ENCODE measurements at regions not wholly inside any gene's neighbourhood (a gene's known extent, or its start where the extent isn't known, plus 50 kb on each side); places are given as distances from the start of the nearest gene placed in this dataset.

GRCh38 chr17:69749911-69750310, 325.1 kb upstream of the KCNJ16 start:
- no peak overlapping the region for H3K4me3 Mint-ChIP-seq
- Histone ChIP-seq H3K9me3 (no peaks in the 10 kb centered on the region), H3K27me3 (replicated peaks in 1 of 2; ENCODE audit: control insufficient read depth in 2 of 2, extremely low read depth in 1 of 2, insufficient read depth in 2 of 2, low read length in 1 of 2) (no peaks in the 10 kb centered on the region), H3K27ac (ENCODE audit: low read length) (no peak overlapping the region), H3K36me3 (ENCODE audit: control insufficient read depth in 2 of 2, extremely low read depth in 1 of 2, insufficient read depth in 1 of 2, low read length in 1 of 2) (no peaks in the 10 kb centered on the region), H3K4me1 (ENCODE audit: control insufficient read depth in 1 of 2, extremely low read depth in 1 of 2, insufficient read depth in 2 of 2, low read length in 2 of 2) (no peaks in the 10 kb centered on the region), H3K4me3 (ENCODE audit: control insufficient read depth in 1 of 2, extremely low read depth in 1 of 2, low read length in 1 of 2) (no peak overlapping the region)
- POLR2A ChIA-PET: no interaction called here
- no peaks in the 10 kb centered on the region for H3K27me3 Mint-ChIP-seq
- CTCF ChIA-PET: no interaction called here
- peaks cover 0 to 8% (median 4%) of the 10 kb centered on the region in 3 donors for H3K9me3 Mint-ChIP-seq
- no peak for DNase-seq
- H3K36me3 Mint-ChIP-seq: no peaks in the 10 kb centered on the region
- no CpG with 5 or more reads among the region's 3 CpGs for WGBS (ENCODE audit: insufficient coverage)
- H3K4me1 Mint-ChIP-seq: no peaks in the 10 kb centered on the region
- H3K27ac Mint-ChIP-seq: no peak overlapping the region
- ATAC-seq (replicated peaks in 1 of 4): no peak

- H3K36me3 Mint-ChIP-seq: no peaks in the 10 kb centered on the region
- H3K4me1 Mint-ChIP-seq: no peaks in the 10 kb centered on the region
- no peak overlapping the region for H3K27ac ChIP-seq (ENCODE audit: low read length)
- no peaks in the 10 kb centered on the region for H3K9me3 ChIP-seq
- DNase-seq: no peak
- no peak overlapping the region for H3K4me3 ChIP-seq (ENCODE audit: control insufficient read depth in 1 of 2, extremely low read depth in 1 of 2, low read length in 1 of 2)
- ChIA-PET POLR2A (no interaction called here), CTCF (no interaction called here)
- no peaks in the 10 kb centered on the region for H3K36me3 ChIP-seq (ENCODE audit: control insufficient read depth in 2 of 2, extremely low read depth in 1 of 2, insufficient read depth in 1 of 2, low read length in 1 of 2)
- no CpG with 5 or more reads among the region's 7 CpGs for WGBS (ENCODE audit: insufficient coverage)
- ATAC-seq (replicated peaks in 1 of 4): no peak
- H3K9me3 Mint-ChIP-seq: no peaks in the 10 kb centered on the region
- H3K27me3 ChIP-seq (replicated peaks in 1 of 2; ENCODE audit: control insufficient read depth in 2 of 2, extremely low read depth in 1 of 2, insufficient read depth in 2 of 2, low read length in 1 of 2): no peaks in the 10 kb centered on the region
- H3K4me3 Mint-ChIP-seq: no peak overlapping the region
- no peak overlapping the region for H3K27ac Mint-ChIP-seq
- peaks cover 0 to 6% of the 10 kb centered on the region in 2 donors for H3K27me3 Mint-ChIP-seq
- no peaks in the 10 kb centered on the region for H3K4me1 ChIP-seq (ENCODE audit: control insufficient read depth in 1 of 2, extremely low read depth in 1 of 2, insufficient read depth in 2 of 2, low read length in 2 of 2)
These were observed 317.2 kb upstream of the KCNJ16 start for GRCh38 chr17:69757688-69758430.

DNA sequence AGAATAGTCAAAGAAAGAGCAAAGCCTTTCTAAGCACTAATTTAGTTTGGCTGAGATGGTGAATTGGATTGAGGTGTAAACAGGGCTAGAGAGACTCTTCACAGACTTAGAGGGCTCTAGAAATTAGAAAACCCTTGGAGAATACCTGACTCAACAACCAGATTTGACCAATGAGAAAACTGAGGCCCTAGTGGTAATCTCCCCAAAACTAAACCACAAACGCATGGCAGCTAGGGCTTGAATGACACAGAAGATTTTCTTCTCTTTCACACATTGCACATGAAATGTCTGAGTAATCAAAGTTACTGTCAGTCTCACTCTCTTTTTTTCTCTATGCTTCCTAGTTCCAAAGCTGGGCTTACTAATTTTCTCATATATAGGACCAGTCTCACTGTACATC, 314.5 kb upstream of the KCNJ16 start:
- Mint-ChIP-seq H3K36me3 (no peaks in the 10 kb centered on the region), H3K9me3 (no peaks in the 10 kb centered on the region), H3K4me3 (no peak overlapping the region), H3K27me3 (peaks cover 0 to 6% of the 10 kb centered on the region in 2 donors), H3K27ac (no peak overlapping the region), H3K4me1 (no peaks in the 10 kb centered on the region)
- Histone ChIP-seq H3K27ac (ENCODE audit: low read length) (no peak overlapping the region), H3K4me3 (ENCODE audit: control insufficient read depth in 1 of 2, extremely low read depth in 1 of 2, low read length in 1 of 2) (no peak overlapping the region), H3K9me3 (no peaks in the 10 kb centered on the region), H3K36me3 (ENCODE audit: control insufficient read depth in 2 of 2, extremely low read depth in 1 of 2, insufficient read depth in 1 of 2, low read length in 1 of 2) (no peaks in the 10 kb centered on the region), H3K4me1 (ENCODE audit: control insufficient read depth in 1 of 2, extremely low read depth in 1 of 2, insufficient read depth in 2 of 2, low read length in 2 of 2) (no peaks in the 10 kb centered on the region), H3K27me3 (replicated peaks in 1 of 2; ENCODE audit: control insufficient read depth in 2 of 2, extremely low read depth in 1 of 2, insufficient read depth in 2 of 2, low read length in 1 of 2) (no peaks in the 10 kb centered on the region)
- POLR2A ChIA-PET: no interaction called here
- CTCF ChIA-PET: no interaction called here
- DNase-seq (no peak), ATAC-seq (replicated peaks in 1 of 4) (no peak)
- WGBS (ENCODE audit: insufficient coverage): no CpG with 5 or more reads among the region's 1 CpG

DNA sequence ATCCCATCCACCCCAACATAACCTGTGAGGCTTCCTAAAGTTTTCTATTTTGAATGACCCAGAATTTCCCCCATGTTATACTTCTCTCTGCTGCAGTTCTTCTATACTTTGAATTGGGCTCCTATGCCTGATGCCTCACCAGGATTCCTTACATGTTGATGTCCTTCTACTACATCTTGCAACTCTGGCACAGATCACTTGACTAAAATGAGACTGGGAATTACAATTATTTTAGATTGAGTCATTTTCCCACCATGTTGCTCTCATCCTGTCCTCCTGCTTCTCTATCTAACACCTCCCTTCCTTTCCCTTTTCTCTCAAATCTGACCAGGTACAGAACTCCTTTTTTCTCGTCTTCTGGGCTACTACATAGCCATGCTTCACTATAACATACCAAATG, 314.0 kb upstream of the KCNJ16 start:
- Mint-ChIP-seq H3K27ac (no peak overlapping the region), H3K27me3 (peaks cover 0 to 6% of the 10 kb centered on the region in 2 donors), H3K4me1 (no peaks in the 10 kb centered on the region), H3K9me3 (peaks cover 0 to 1% (median 0%) of the 10 kb centered on the region in 3 donors), H3K36me3 (no peaks in the 10 kb centered on the region), H3K4me3 (no peak overlapping the region)
- no peaks in the 10 kb centered on the region for H3K9me3 ChIP-seq
- no peak for ATAC-seq (replicated peaks in 1 of 4)
- H3K4me3 ChIP-seq (ENCODE audit: control insufficient read depth in 1 of 2, extremely low read depth in 1 of 2, low read length in 1 of 2): no peak overlapping the region
- no peak overlapping the region for H3K27ac ChIP-seq (ENCODE audit: low read length)
- DNase-seq: no peak
- no peaks in the 10 kb centered on the region for H3K36me3 ChIP-seq (ENCODE audit: control insufficient read depth in 2 of 2, extremely low read depth in 1 of 2, insufficient read depth in 1 of 2, low read length in 1 of 2)
- no peaks in the 10 kb centered on the region for H3K27me3 ChIP-seq (replicated peaks in 1 of 2; ENCODE audit: control insufficient read depth in 2 of 2, extremely low read depth in 1 of 2, insufficient read depth in 2 of 2, low read length in 1 of 2)
- 14% methylated on average over 1 of the region's 1 CpG for WGBS (ENCODE audit: insufficient coverage)
- H3K4me1 ChIP-seq (ENCODE audit: control insufficient read depth in 1 of 2, extremely low read depth in 1 of 2, insufficient read depth in 2 of 2, low read length in 2 of 2): no peaks in the 10 kb centered on the region
- ChIA-PET CTCF (no interaction called here), POLR2A (no interaction called here)

GRCh38 chr17:69761767-69762321, 313.2 kb upstream of the KCNJ16 start:
- Mint-ChIP-seq H3K9me3 (peaks cover 0 to 2% (median 0%) of the 10 kb centered on the region in 3 donors), H3K4me1 (no peaks in the 10 kb centered on the region), H3K4me3 (no peak overlapping the region), H3K27ac (no peak overlapping the region), H3K27me3 (peaks cover 0 to 6% of the 10 kb centered on the region in 2 donors), H3K36me3 (no peaks in the 10 kb centered on the region)
- H3K36me3 ChIP-seq (ENCODE audit: control insufficient read depth in 2 of 2, extremely low read depth in 1 of 2, insufficient read depth in 1 of 2, low read length in 1 of 2): no peaks in the 10 kb centered on the region
- CTCF ChIA-PET: no interaction called here
- DNase-seq (no peak), ATAC-seq (replicated peaks in 1 of 4) (no peak)
- H3K27ac ChIP-seq (ENCODE audit: low read length): no peak overlapping the region
- POLR2A ChIA-PET: no interaction called here
- no peaks in the 10 kb centered on the region for H3K4me1 ChIP-seq (ENCODE audit: control insufficient read depth in 1 of 2, extremely low read depth in 1 of 2, insufficient read depth in 2 of 2, low read length in 2 of 2)
- 100% methylated on average over 2 of the region's 4 CpGs for WGBS (ENCODE audit: insufficient coverage)
- H3K4me3 ChIP-seq (ENCODE audit: control insufficient read depth in 1 of 2, extremely low read depth in 1 of 2, low read length in 1 of 2): no peak overlapping the region
- no peaks in the 10 kb centered on the region for H3K9me3 ChIP-seq
- no peaks in the 10 kb centered on the region for H3K27me3 ChIP-seq (replicated peaks in 1 of 2; ENCODE audit: control insufficient read depth in 2 of 2, extremely low read depth in 1 of 2, insufficient read depth in 2 of 2, low read length in 1 of 2)

- H3K36me3 Mint-ChIP-seq: no peaks in the 10 kb centered on the region
- peaks cover 0 to 2% (median 0%) of the 10 kb centered on the region in 3 donors for H3K9me3 Mint-ChIP-seq
- Histone ChIP-seq H3K4me3 (ENCODE audit: control insufficient read depth in 1 of 2, extremely low read depth in 1 of 2, low read length in 1 of 2) (no peak overlapping the region), H3K36me3 (ENCODE audit: control insufficient read depth in 2 of 2, extremely low read depth in 1 of 2, insufficient read depth in 1 of 2, low read length in 1 of 2) (no peaks in the 10 kb centered on the region), H3K4me1 (ENCODE audit: control insufficient read depth in 1 of 2, extremely low read depth in 1 of 2, insufficient read depth in 2 of 2, low read length in 2 of 2) (no peaks in the 10 kb centered on the region), H3K27me3 (replicated peaks in 1 of 2; ENCODE audit: control insufficient read depth in 2 of 2, extremely low read depth in 1 of 2, insufficient read depth in 2 of 2, low read length in 1 of 2) (no peaks in the 10 kb centered on the region), H3K9me3 (no peaks in the 10 kb centered on the region), H3K27ac (ENCODE audit: low read length) (no peak overlapping the region)
- ATAC-seq (replicated peaks in 1 of 4) (no peak), DNase-seq (no peak)
- 67% methylated on average over 1 of the region's 1 CpG for WGBS (ENCODE audit: insufficient coverage)
- ChIA-PET POLR2A (no interaction called here), CTCF (no interaction called here)
- H3K4me1 Mint-ChIP-seq: no peaks in the 10 kb centered on the region
- H3K27me3 Mint-ChIP-seq: peaks cover 0 to 6% of the 10 kb centered on the region in 2 donors
- no peak overlapping the region for H3K27ac Mint-ChIP-seq
- H3K4me3 Mint-ChIP-seq: no peak overlapping the region
These were observed 312.7 kb upstream of the KCNJ16 start for GRCh38 chr17:69762359-69762758.

Data from T-cell (primary cell).